Islet precursor cell (in vitro differentiated cells): ENCODE measurements at regions not wholly inside any gene's neighbourhood (a gene's known extent, or its start where the extent isn't known, plus 50 kb on each side); places are given as distances from the start of the nearest gene placed in this dataset.
A peak's percentile ranks its signal among the peaks of the same experiment; 100 is the strongest.
"Not testable (repeated sequence)": the region's sequence is repeated elsewhere in the genome, so short reads cannot be mapped to it uniquely, and the experiment has no call there.

Experiments used
- DNase-seq: peaks from one replicate; pipeline ENCODE4 v3.0.0-alpha.2; 2018

GRCh38 chrX:95996294-95996693 is 688.3 kb upstream of the DIAPH2 start:
- no peak for DNase-seq

- no peak for DNase-seq
Measured at GRCh38 chrX:96002431-96002830, 682.2 kb upstream of the DIAPH2 start.

- DNase-seq = no peak
Measured at GRCh38 chrX:96004386-96004785, 680.3 kb upstream of the DIAPH2 start.

GRCh38 chrX:96006281-96006680 is 678.4 kb upstream of the DIAPH2 start:
- DNase-seq = no peak

- DNase-seq = no peak
Measured at GRCh38 chrX:96027407-96027806, 657.2 kb upstream of the DIAPH2 start.

GRCh38 chrX:96052078-96052477 is 632.6 kb upstream of the DIAPH2 start:
- no peak for DNase-seq

- DNase-seq = no peak
Measured at GRCh38 chrX:96081891-96082290, 602.8 kb upstream of the DIAPH2 start.

- DNase-seq = no peak
Measured at GRCh38 chrX:96094616-96095015, 590.0 kb upstream of the DIAPH2 start.

- DNase-seq = no peak
Measured at GRCh38 chrX:96098471-96098870, 586.2 kb upstream of the DIAPH2 start.

GRCh38 chrX:96102997-96103396 is 581.6 kb upstream of the DIAPH2 start:
- no peak for DNase-seq

GRCh38 chrX:96112689-96113088 is 572.0 kb upstream of the DIAPH2 start:
- DNase-seq = no peak

GRCh38 chrX:96126182-96126581 is 558.5 kb upstream of the DIAPH2 start:
- DNase-seq = no peak

- DNase-seq = not testable (repeated sequence)
Measured at GRCh38 chrX:96128058-96128457, 556.6 kb upstream of the DIAPH2 start.

GRCh38 chrX:96140796-96141195 is 543.8 kb upstream of the DIAPH2 start:
- no peak for DNase-seq

GRCh38 chrX:96147681-96148080 is 537.0 kb upstream of the DIAPH2 start:
- DNase-seq = no peak

GRCh38 chrX:96170626-96171025 is 514.0 kb upstream of the DIAPH2 start:
- no peak for DNase-seq

- no peak for DNase-seq
Measured at GRCh38 chrX:96176921-96177320, 507.7 kb upstream of the DIAPH2 start.

GRCh38 chrX:96181605-96182004 is 503.0 kb upstream of the DIAPH2 start:
- no peak for DNase-seq

GRCh38 chrX:96182366-96182765 is 502.3 kb upstream of the DIAPH2 start:
- peak; percentile 77 for DNase-seq

- DNase-seq = no peak
Measured at GRCh38 chrX:96183391-96183790, 501.3 kb upstream of the DIAPH2 start.

GRCh38 chrX:96183843-96184242 is 500.8 kb upstream of the DIAPH2 start:
- DNase-seq = no peak

- no peak for DNase-seq
Measured at GRCh38 chrX:96204928-96205327, 479.7 kb upstream of the DIAPH2 start.

- no peak for DNase-seq
Measured at GRCh38 chrX:96211953-96212352, 472.7 kb upstream of the DIAPH2 start.

GRCh38 chrX:96214681-96215080 is 470.0 kb upstream of the DIAPH2 start:
- DNase-seq = not testable (repeated sequence)

- DNase-seq = no peak
Measured at GRCh38 chrX:96224279-96224678, 460.4 kb upstream of the DIAPH2 start.

- no peak for DNase-seq
Measured at GRCh38 chrX:96244955-96245354, 439.7 kb upstream of the DIAPH2 start.
